GM10266 (cell line): ENCODE measurements at regions not wholly inside any gene's neighbourhood (a gene's known extent, or its start where the extent isn't known, plus 50 kb on each side); places are given as distances from the start of the nearest gene placed in this dataset.

ENCODE experiments used
- DNase-seq: peaks from one replicate; pipeline ENCODE4 v3.0.0; 2012; ENCODE audit errors: extremely low spot score
- TF ChIP-seq, protein P1 (sequence below): IDR thresholded peaks from 2 replicates; pipeline ENCODE4 v1.5.1; 2012; ENCODE audit warnings: mild to moderate bottlenecking, low read depth; ENCODE audit not compliant: control insufficient read depth, insufficient read depth; ENCODE audit errors: missing control alignments

- TF ChIP-seq, protein P1, sequence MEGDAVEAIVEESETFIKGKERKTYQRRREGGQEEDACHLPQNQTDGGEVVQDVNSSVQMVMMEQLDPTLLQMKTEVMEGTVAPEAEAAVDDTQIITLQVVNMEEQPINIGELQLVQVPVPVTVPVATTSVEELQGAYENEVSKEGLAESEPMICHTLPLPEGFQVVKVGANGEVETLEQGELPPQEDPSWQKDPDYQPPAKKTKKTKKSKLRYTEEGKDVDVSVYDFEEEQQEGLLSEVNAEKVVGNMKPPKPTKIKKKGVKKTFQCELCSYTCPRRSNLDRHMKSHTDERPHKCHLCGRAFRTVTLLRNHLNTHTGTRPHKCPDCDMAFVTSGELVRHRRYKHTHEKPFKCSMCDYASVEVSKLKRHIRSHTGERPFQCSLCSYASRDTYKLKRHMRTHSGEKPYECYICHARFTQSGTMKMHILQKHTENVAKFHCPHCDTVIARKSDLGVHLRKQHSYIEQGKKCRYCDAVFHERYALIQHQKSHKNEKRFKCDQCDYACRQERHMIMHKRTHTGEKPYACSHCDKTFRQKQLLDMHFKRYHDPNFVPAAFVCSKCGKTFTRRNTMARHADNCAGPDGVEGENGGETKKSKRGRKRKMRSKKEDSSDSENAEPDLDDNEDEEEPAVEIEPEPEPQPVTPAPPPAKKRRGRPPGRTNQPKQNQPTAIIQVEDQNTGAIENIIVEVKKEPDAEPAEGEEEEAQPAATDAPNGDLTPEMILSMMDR, result no peak
- no peak for DNase-seq
Observed at GRCh38 chr2:219968685-219969345, 341.4 kb downstream of the SLC4A3 start.

DNA sequence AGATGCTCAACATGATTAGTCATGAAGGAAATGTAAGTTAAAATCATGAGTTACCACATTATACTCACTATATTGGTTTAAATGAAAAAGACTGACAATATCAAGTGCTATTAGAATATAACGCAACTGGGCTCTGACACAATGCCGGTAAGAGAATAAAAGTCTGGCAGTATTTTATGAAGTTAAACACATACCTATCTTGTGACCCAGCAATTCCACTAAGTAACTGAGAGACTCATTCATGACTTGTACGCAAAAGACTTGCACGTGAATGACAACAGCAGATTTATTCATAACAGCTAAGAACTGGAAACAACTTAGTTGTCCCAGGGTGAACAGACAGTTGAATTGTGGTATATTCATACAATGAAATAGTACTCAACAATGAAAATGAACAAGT, 342.1 kb downstream of the SLC4A3 start:
- no peak for DNase-seq
- TF ChIP-seq, protein P1, result no peak

DNA sequence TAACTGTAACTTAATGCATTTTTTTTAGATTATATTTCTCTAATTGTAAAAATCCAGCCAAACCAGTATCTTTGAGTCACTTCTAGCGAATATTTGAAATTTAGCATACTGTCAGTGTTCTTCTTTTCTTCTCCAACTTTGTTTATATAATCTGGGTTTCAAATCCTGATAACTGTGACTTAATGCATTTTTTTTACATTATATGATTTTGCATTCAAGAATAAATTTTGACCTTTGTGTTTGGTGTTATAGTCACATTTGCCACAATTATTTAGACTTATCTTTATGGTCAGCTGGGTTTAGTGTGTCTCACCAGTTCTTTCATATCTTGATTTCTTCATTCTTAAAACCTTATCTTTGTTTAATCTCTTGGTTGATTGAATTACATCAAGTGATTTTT, 345.7 kb downstream of the SLC4A3 start:
- DNase-seq, result no peak
- TF ChIP-seq, protein P1, result no peak

GRCh38 chr2:219976871-219977270, 349.4 kb downstream of the SLC4A3 start:
- TF ChIP-seq, protein P1, result no peak
- no peak for DNase-seq

- no peak for DNase-seq
- TF ChIP-seq, protein P1, result no peak
Observed at GRCh38 chr2:219980638-219981037, 353.2 kb downstream of the SLC4A3 start.

- DNase-seq, result no peak
- TF ChIP-seq, protein P1, result no peak
Observed at GRCh38 chr2:219983836-219984235, 356.4 kb downstream of the SLC4A3 start.

DNA sequence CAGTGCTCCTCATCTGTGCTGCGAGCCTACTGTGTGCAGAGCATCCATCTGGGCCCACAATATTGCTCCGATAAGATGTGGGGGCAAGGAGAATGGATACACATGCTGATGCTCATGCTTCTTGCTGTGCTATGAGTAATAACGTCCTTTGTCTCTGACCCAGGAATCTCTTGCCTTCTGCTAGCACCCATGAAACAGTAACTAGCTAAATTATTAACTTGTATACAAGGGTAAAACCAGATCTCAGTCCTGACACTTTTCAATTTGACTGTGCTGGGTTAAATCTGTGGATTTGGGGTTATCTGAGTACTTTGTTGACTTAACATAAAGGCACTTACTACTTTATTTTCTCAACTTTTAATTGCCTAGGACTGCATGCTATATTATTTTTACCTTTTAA, 357.6 kb downstream of the SLC4A3 start:
- no peak for DNase-seq
- TF ChIP-seq, protein P1, result no peak
